ENCODE measurements at regions not wholly inside any gene's neighbourhood (a gene's known extent, or its start where the extent isn't known, plus 50 kb on each side); places are given as distances from the start of the nearest gene placed in this dataset.

DNA sequence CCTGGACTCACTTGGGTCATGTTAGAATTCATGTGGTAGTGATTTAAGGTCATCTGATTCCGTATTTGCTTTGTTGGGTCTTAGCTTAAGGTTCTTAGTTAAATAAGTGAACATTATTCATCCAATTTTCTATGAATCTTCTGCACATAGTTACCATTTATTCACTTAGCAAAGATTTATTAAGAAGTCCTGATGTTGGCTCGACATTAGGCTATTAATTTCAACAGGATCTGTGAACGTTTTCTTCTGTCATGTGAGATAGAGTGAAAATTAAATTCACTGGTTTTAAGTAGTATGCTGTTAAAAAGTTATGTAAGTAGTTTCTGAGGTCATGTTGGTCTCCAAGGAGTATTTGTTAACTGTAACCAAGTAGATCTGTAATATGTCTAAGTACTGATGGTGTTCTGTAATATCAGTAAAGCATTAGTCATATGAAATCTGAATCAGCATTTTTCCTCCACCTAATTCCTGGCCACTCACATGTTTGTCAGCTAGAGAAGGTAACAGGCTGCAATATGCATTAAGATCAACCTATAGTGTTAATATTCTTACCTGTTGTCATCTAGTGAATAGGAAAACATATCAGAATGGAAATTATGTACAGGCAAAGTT lies 155.6 kb downstream of the PCDH7 start:
- peak; percentile 68 for DNase-seq (ENCODE audit: low read depth)

GRCh38 chr4:30879855-30880598 lies 159.9 kb downstream of the PCDH7 start:
- DNase-seq (ENCODE audit: low read depth): no peak

DNA sequence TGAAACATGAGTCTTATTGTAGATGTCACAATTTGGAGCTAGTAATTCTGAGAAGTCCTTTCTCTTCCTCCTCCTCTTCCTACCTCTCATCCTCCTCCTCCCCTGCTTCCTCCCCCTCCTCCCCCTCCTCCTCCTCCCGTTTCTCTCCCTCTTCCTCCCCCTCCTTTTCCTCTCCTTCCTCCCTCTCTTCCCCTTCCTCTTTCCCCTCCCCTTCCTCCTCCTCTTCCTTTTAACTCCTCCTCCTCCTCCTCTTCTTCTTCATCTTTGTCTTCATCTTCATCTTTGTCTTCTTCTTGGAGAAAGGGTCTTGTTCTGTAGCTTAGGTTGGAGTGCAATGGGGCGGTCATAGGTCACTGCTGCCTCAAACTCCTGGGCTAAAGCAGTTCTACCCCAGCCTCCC lies 161.8 kb downstream of the PCDH7 start:
- DNase-seq (ENCODE audit: low read depth): no peak

DNA sequence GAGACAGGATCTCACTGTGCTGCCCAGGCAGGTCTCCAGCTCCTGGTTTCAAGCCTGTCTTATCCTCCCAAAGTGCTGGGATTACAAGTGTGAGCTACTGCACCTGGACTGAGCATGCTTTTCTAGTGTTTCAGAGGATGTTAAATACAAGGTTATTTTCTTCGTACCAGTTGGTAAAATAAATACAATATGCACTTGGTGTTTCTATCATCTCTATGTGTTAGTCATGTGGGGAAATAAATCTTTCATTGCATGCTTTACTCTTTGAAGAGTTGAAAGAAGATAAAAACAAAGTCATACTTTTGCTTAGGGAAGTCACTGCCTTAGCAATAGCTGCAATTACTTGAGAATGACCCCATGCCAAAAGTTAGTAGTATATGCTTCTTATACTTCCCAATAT lies 162.3 kb downstream of the PCDH7 start:
- DNase-seq (ENCODE audit: low read depth): no peak

GRCh38 chr4:30882995-30883675 lies 163.0 kb downstream of the PCDH7 start:
- no peak for DNase-seq (ENCODE audit: low read depth)

- DNase-seq (ENCODE audit: low read depth): peak; percentile 12
These were observed 181.6 kb downstream of the PCDH7 start for GRCh38 chr4:30901461-30902451.

DNA sequence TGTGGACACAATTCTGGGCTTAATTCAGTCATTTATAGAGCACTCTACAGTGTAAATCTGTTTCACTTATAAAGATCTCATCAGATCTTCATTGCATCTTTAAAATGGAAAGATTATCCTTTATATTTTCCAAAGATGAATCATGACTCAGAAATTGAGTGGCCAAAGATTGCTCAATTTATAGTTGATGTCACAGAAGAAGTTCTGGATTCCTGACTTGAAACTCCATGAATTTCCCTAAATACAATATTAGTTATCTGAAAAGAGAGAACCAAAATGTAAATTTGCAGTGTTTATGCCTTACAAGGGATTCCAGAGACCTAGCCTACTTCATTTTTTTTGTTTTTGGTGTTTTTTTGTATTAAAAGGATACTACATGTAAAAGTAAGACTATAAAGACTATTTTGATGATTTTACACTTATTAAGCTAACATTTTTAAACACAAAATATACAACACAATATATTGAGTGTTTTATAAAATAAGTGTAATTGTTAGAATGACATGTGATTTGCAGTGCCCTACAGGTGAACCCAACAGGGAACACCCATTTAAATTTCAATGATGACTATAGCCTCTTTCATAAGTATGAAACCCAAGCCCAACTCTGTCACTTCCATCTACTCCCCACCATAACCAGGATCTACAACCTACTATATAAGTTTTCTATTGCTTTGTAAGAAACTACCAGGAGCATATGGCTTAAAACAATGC lies 183.5 kb downstream of the PCDH7 start:
- peak; percentile 55 for DNase-seq (ENCODE audit: low read depth)

DNA sequence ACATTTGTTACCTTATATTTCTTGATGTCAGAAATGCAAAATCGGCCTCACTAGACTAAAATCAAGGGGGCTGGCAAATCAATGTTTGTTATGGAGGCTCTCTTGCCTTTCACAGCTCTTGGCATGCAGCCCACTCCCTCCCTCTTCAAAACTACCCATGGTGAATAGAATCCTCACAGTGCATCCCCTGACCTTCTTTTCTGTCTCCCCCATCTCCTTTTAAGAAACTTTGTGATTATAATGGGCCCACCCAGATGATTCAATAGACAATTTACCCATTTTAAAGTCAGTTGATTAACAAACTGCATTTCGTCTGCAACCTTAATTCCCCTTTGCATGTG lies 184.0 kb downstream of the PCDH7 start:
- DNase-seq (ENCODE audit: low read depth): no peak

- no peak for DNase-seq (ENCODE audit: low read depth)
These were observed 184.4 kb downstream of the PCDH7 start for GRCh38 chr4:30904588-30904987.

GRCh38 chr4:30912098-30912714 lies 192.0 kb downstream of the PCDH7 start:
- DNase-seq (ENCODE audit: low read depth): peak; percentile 23

DNA sequence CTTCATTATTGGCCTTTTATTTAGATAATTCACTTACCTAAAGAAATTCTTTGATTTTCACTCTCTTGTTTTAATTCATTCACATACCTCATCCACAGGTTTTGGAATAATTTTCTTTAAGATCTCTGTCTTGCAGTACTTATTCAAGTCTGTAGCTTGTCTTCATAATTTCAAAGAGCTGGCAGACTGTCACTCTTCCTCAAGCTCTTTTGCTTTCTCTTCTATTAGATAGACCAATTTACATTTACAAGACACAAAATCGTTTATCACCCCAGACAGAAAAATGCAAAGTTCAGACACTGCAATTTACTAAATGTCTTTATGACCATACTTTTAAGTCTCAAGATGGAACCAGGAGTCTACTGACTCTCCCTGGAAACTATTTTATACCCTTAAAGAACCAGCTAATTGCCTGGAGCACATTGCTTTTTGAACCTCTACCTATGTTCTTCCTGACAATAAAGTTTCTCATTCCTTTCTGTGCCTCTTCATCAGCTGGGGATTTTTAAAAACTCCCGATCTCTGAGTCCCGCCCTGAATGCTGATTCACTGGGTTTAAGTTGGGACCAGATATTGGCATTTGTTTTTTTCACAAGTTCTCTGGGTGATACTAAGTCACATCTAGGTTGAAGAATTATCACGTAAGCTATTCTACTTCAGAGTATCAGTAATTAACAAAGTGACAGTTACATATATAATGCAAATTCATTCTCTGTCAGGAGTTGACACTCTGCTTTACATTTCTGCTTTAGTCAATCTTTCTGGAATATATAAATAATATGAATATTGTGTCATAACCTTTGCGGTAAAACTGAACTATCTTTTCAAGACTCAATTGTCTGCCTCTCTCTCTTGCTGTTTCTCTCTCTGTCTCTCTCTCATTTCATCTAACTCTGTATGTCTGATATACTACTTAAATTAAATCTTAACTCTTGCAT lies 196.4 kb downstream of the PCDH7 start:
- no peak for DNase-seq (ENCODE audit: low read depth)

GRCh38 chr4:30917946-30918345 lies 197.8 kb downstream of the PCDH7 start:
- DNase-seq (ENCODE audit: low read depth): no peak

GRCh38 chr4:30919458-30919857 lies 199.3 kb downstream of the PCDH7 start:
- DNase-seq (ENCODE audit: low read depth): no peak

DNA sequence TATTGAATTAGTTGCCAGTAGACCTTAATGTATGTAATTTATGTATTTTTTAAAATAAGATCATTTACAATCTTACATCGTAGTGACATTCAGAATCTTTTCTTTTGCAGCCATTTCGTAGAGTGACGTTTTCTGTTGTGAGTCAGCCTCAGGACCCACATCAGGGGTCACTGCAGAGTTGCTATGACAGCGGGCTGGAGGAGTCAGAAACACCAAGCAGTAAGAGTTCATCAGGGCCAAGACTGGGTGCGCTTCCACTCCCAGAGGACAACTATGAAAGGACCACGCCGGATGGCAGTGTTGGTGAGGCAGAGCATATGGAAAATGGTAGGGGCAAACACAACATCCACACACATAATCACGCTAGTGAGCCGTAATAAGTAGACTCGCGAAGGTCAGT lies 199.9 kb downstream of the PCDH7 start:
- DNase-seq (ENCODE audit: low read depth): no peak

- DNase-seq (ENCODE audit: low read depth): no peak
These were observed 202.5 kb downstream of the PCDH7 start for GRCh38 chr4:30922625-30923024.

GRCh38 chr4:30924495-30924894 lies 204.3 kb downstream of the PCDH7 start:
- DNase-seq (ENCODE audit: low read depth): peak; percentile 72

DNA sequence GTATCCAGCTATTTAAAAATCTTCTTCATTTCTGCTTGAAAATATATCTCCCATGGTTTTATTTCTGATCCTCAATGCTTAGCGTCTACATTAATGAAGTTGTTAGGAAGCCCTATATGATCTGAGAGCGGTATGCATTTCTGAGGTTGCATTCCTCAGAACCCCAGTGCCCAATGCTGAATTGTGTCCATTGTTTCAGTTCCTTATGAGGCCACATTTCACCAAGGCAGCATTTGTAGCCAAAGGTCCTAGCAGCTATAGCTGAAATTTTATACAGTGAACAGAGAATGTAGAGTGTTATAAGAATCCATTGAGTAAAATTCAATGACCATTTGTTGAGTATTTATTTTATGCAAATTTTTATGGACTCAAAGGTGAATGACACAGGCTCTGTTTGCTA lies 209.5 kb downstream of the PCDH7 start:
- DNase-seq (ENCODE audit: low read depth): no peak

GRCh38 chr4:30930276-30930675 lies 210.1 kb downstream of the PCDH7 start:
- peak; percentile 21 for DNase-seq (ENCODE audit: low read depth)

- no peak for DNase-seq (ENCODE audit: low read depth)
These were observed 212.4 kb downstream of the PCDH7 start for GRCh38 chr4:30932581-30932980.

DNA sequence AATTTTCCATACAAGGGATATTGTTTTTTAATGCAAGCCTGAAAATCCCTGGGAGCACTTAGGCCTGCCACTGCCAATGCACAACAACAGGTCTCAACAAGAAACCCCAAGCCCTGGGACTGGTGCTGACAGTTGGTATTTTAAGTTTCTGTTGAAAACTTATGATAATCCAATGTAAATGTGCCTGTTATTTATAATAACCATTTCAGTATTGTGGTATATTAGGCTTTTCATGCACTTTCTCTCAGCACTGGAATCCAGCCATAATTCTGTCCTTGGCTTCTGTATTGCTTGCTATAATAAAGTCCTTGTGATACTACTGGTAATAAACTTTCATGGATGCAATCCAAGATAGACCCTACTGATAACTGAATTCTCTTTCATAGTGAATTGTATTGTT lies 218.9 kb downstream of the PCDH7 start:
- no peak for DNase-seq (ENCODE audit: low read depth)
